ENCODE measurements at regions not wholly inside any gene's neighbourhood (a gene's known extent, or its start where the extent isn't known, plus 50 kb on each side); places are given as distances from the start of the nearest gene placed in this dataset.

GRCh38 chr7:131905471-131905973 is 349.1 kb upstream of the PODXL start:
- WGBS (ENCODE audit: missing lambda C conversion rate) = 60% methylated on average over 3 of the region's 3 CpGs
- ATAC-seq (no peak), FAIRE-seq (no peak), DNase-seq (ENCODE audit: low read depth in 1 of 2, low spot score in 1 of 2) (no peak)
- no peak for TF ChIP-seq MAFK (IDR thresholded peaks at IDR 0.05; ENCODE audit: partially characterized antibody)
- no peak for TF ChIP-seq POLR2AphosphoS2 (conservative IDR thresholded peaks at IDR 0.05; ENCODE audit: low read length)
- no peak for TF ChIP-seq SREBF2 (IDR thresholded peaks at IDR 0.05)
- TF ChIP-seq ATOH8 (CRISPR knock-in tag; IDR thresholded peaks at IDR 0.05; ENCODE audit: low read depth) = no peak
- no peak for TF ChIP-seq HOXB13 (CRISPR knock-in tag; IDR thresholded peaks at IDR 0.05; ENCODE audit: low read depth)
- TF ChIP-seq MAZ (IDR thresholded peaks at IDR 0.05; ENCODE audit: borderline replicate concordance, low read depth, low read length) = no peak
- no peak for TF ChIP-seq FOXS1 (CRISPR knock-in tag; IDR thresholded peaks at IDR 0.05)
- TF ChIP-seq EP300 (IDR thresholded peaks at IDR 0.05) = no peak
- TF ChIP-seq REST (IDR thresholded peaks at IDR 0.05) = no peak
- no peak for TF ChIP-seq RCOR1 (IDR thresholded peaks at IDR 0.05; ENCODE audit: low read depth, low read length)
- TF ChIP-seq ZNF302 (CRISPR knock-in tag; IDR thresholded peaks at IDR 0.05) = no peak
- TF ChIP-seq HEYL (CRISPR knock-in tag; IDR thresholded peaks at IDR 0.05) = no peak
- no peak for TF ChIP-seq HMGXB4 (CRISPR knock-in tag; IDR thresholded peaks at IDR 0.05; ENCODE audit: borderline replicate concordance)
- TF ChIP-seq EHMT2 (IDR thresholded peaks at IDR 0.05; ENCODE audit: low read depth) = no peak
- TF ChIP-seq FOSB (CRISPR knock-in tag; IDR thresholded peaks at IDR 0.05) = no peak
- TF ChIP-seq HES2 (IDR thresholded peaks at IDR 0.05) = no peak
- Histone ChIP-seq H3K4me3 (no peak overlapping the region), H3K9me3 (peaks cover 7% of the 10 kb centered on the region; the same call in 2 of the 3 replicates), H3K4me1 (no peaks in the 10 kb centered on the region), H3K4me2 (no peak overlapping the region), H3K27ac (no peak overlapping the region)
- ChIA-PET CTCF (interaction anchor here (1.0 to 1.4 kb wide), 2 partner anchors 9 to 46 kb away, joined by 3 read pairs; no protein-coding TSS in a partner anchor), POLR2A (no interaction called here)

- Histone ChIP-seq H3K27ac (no peak overlapping the region), H3K4me2 (no peak overlapping the region), H3K4me3 (no peak overlapping the region), H3K9me3 (peaks cover 7% of the 10 kb centered on the region; the same call in 2 of the 3 replicates), H3K4me1 (no peaks in the 10 kb centered on the region)
- TF ChIP-seq HDAC2 (IDR thresholded peaks at IDR 0.05) (no peak), JUNB (IDR thresholded peaks at IDR 0.05) (no peak), CBX8 (IDR thresholded peaks at IDR 0.05) (no peak), CEBPB (IDR thresholded peaks at IDR 0.05) (no peak), NFE2L2 (conservative IDR thresholded peaks at IDR 0.05; ENCODE audit: low read length) (no peak), TFCP2L1 (CRISPR knock-in tag; IDR thresholded peaks at IDR 0.05) (no peak), RFX5 (IDR thresholded peaks at IDR 0.05) (no peak), MAFK (IDR thresholded peaks at IDR 0.05; ENCODE audit: partially characterized antibody) (no peak), PHF8 (IDR thresholded peaks at IDR 0.05; ENCODE audit: borderline replicate concordance, low read depth) (no peak), EP300 (IDR thresholded peaks at IDR 0.05) (no peak), PBX3 (IDR thresholded peaks at IDR 0.05) (no peak), HMGXB4 (CRISPR knock-in tag; IDR thresholded peaks at IDR 0.05; ENCODE audit: borderline replicate concordance) (no peak)
- DNase-seq (ENCODE audit: low read depth in 1 of 2, low spot score in 1 of 2) (no peak), ATAC-seq (no peak), FAIRE-seq (no peak)
- 47% methylated on average over 3 of the region's 3 CpGs for WGBS (ENCODE audit: missing lambda C conversion rate)
- ChIA-PET CTCF (interaction anchor here (0.5 to 1.0 kb wide), 2 partner anchors 46 to 207 kb away, joined by 3 to 5 read pairs; no protein-coding TSS in a partner anchor), POLR2A (no interaction called here)
Measured at GRCh38 chr7:131904760-131905327, 348.4 kb upstream of the PODXL start.

Data from A549 (cell line).